HL-60 (cell line): ENCODE measurements at regions not wholly inside any gene's neighbourhood (a gene's known extent, or its start where the extent isn't known, plus 50 kb on each side); places are given as distances from the start of the nearest gene placed in this dataset.

Experiments used
- DNase-seq, 2 experiments: peaks; one replicate each; pipeline ENCODE4 v3.0.0-alpha.2; 2010 to 2020; ENCODE audit warnings: low read depth in 1 of 2, low spot score in 1 of 2
- H3K27ac ChIP-seq: fragments of 250-450 bp; sonication (Bioruptor Pico); replicated peaks from 2 replicates; pipeline ENCODE4 v1.5.1; 2020; ENCODE audit warnings: mild to moderate bottlenecking, moderate library complexity
- H3K27me3 ChIP-seq: fragments of 250-450 bp; sonication (Bioruptor Pico); 2 replicates; pipeline ENCODE4 v1.5.1; 2021; ENCODE audit warnings: mild to moderate bottlenecking, moderate library complexity; ENCODE audit not compliant: insufficient read depth, poor library complexity, severe bottlenecking
- H3K4me3 ChIP-seq: replicated peaks from 2 replicates; pipeline ENCODE4 v1.5.1; 2011; ENCODE audit warnings: mild to moderate bottlenecking, control low read depth, low read length; ENCODE audit not compliant: insufficient read depth
- GABPA ChIP-seq: IDR thresholded peaks from 2 replicates; pipeline ENCODE4 v1.6.1; 2012; ENCODE audit warnings: low read depth
- POLR2AphosphoS5 ChIP-seq: IDR thresholded peaks from 2 replicates; pipeline ENCODE4 v1.6.1; 2012; ENCODE audit warnings: low read depth
- SPI1 ChIP-seq: IDR thresholded peaks from 2 replicates; pipeline ENCODE4 v1.6.1; 2012; ENCODE audit warnings: low read depth, mild to moderate bottlenecking, borderline replicate concordance
- TF ChIP-seq, protein P1 (sequence below): IDR thresholded peaks from one replicate; pipeline ENCODE4 v1.5.1; 2011; ENCODE audit warnings: low read length, control low read depth, inconsistent platforms; ENCODE audit not compliant: insufficient read depth
- TF ChIP-seq, protein P2 (sequence below): IDR thresholded peaks from 2 replicates; pipeline ENCODE4 v1.6.1; 2012; ENCODE audit warnings: low read depth; ENCODE audit not compliant: insufficient replicate concordance

DNA sequence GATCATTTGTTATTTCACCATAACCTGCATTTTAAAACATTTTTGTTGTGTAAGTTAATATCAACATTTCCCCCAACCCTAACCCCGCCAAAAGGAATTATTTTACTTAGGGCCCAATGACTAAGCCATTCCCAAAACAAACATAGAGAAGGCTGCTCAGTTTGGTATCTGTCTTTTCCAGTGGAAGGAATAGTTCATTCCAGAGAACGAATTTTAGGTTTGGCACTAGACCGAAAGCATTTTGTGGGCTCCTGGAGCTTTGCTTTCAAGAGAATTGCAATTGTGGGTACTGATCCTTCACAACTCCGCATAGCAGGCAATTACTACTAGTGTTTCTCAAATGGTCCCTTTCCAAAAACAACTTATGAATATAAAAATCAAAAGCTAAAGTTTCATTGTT lies 226.7 kb upstream of the MAD2L1 start:
- no peak overlapping the region for H3K4me3 ChIP-seq
- DNase-seq = no peak
- H3K27ac ChIP-seq = no peak overlapping the region
- TF ChIP-seq SPI1 (no peak), GABPA (no peak), POLR2AphosphoS5 (no peak)
- TF ChIP-seq, protein P1, sequence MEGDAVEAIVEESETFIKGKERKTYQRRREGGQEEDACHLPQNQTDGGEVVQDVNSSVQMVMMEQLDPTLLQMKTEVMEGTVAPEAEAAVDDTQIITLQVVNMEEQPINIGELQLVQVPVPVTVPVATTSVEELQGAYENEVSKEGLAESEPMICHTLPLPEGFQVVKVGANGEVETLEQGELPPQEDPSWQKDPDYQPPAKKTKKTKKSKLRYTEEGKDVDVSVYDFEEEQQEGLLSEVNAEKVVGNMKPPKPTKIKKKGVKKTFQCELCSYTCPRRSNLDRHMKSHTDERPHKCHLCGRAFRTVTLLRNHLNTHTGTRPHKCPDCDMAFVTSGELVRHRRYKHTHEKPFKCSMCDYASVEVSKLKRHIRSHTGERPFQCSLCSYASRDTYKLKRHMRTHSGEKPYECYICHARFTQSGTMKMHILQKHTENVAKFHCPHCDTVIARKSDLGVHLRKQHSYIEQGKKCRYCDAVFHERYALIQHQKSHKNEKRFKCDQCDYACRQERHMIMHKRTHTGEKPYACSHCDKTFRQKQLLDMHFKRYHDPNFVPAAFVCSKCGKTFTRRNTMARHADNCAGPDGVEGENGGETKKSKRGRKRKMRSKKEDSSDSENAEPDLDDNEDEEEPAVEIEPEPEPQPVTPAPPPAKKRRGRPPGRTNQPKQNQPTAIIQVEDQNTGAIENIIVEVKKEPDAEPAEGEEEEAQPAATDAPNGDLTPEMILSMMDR = no peak
- TF ChIP-seq, protein P2, sequence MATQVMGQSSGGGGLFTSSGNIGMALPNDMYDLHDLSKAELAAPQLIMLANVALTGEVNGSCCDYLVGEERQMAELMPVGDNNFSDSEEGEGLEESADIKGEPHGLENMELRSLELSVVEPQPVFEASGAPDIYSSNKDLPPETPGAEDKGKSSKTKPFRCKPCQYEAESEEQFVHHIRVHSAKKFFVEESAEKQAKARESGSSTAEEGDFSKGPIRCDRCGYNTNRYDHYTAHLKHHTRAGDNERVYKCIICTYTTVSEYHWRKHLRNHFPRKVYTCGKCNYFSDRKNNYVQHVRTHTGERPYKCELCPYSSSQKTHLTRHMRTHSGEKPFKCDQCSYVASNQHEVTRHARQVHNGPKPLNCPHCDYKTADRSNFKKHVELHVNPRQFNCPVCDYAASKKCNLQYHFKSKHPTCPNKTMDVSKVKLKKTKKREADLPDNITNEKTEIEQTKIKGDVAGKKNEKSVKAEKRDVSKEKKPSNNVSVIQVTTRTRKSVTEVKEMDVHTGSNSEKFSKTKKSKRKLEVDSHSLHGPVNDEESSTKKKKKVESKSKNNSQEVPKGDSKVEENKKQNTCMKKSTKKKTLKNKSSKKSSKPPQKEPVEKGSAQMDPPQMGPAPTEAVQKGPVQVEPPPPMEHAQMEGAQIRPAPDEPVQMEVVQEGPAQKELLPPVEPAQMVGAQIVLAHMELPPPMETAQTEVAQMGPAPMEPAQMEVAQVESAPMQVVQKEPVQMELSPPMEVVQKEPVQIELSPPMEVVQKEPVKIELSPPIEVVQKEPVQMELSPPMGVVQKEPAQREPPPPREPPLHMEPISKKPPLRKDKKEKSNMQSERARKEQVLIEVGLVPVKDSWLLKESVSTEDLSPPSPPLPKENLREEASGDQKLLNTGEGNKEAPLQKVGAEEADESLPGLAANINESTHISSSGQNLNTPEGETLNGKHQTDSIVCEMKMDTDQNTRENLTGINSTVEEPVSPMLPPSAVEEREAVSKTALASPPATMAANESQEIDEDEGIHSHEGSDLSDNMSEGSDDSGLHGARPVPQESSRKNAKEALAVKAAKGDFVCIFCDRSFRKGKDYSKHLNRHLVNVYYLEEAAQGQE = no peak
- no peaks in the 10 kb centered on the region for H3K27me3 ChIP-seq

DNA sequence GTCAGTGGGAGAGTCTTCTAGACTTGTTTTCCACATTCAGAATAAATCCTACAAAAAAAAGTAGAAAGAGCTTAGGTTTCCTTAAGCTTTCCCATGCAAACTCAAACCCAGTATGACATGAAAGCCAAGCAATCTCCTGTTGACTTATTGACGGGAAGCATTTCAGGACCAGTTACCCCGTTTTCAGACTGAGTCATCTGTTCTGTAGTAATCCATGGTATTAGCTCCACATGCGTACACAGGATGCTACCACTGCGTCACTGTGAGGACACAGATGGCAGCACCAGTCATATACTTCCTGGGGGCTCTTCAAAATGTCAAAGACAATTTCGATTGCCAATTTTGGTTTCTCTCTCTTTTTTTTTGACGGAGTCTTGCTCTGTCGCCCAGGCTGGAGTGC lies 224.9 kb upstream of the MAD2L1 start:
- H3K4me3 ChIP-seq = no peak overlapping the region
- no peak overlapping the region for H3K27ac ChIP-seq
- no peaks in the 10 kb centered on the region for H3K27me3 ChIP-seq
- DNase-seq = no peak
- TF ChIP-seq SPI1 = no peak
- TF ChIP-seq, protein P1 = no peak

DNA sequence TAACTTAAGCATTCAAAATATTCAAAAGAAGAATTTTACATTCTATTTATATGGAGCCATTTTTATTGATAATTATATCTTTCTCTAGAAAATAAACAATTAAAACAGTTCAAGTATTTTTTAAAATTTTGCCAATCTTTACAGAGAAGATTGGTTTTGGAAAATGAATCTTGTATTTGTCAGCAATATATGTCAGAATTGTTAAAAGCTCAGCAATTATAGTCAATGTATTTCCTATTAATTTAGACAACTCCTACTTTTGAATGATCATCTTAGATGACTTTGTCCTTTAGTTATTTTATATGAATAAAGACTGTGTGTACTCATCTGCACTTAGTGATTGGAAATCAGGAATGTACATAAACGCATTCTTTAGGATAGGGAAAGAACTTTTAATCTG lies 223.9 kb upstream of the MAD2L1 start:
- Histone ChIP-seq H3K4me3 (no peak overlapping the region), H3K27me3 (no peaks in the 10 kb centered on the region), H3K27ac (no peak overlapping the region)
- DNase-seq = no peak
- TF ChIP-seq SPI1 (no peak), POLR2AphosphoS5 (no peak), GABPA (no peak)

DNA sequence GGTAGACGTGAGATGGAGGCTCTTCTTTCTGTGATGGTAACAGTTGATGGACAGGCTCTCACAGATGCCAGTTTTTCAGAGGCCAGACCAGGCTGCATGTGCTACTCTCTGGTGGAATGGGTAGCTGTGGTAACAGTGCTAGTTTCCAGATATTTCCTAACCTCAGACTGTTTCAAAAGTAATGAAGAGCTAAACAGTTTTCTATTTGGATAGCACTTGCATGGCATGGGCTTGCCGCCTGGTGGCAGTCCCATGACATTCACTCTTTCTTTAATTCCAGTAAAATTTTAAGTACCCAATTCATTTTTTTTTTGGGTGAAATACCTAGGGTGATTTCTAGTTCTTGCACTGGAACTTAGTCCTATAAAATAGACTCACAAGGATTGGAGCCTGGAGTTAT lies 220.2 kb upstream of the MAD2L1 start:
- no peak for DNase-seq
- Histone ChIP-seq H3K27ac (no peak overlapping the region), H3K27me3 (no peaks in the 10 kb centered on the region), H3K4me3 (no peak overlapping the region)
- no peak for TF ChIP-seq GABPA
- TF ChIP-seq POLR2AphosphoS5 = no peak
- TF ChIP-seq SPI1 = no peak
- TF ChIP-seq, protein P1 = no peak
- TF ChIP-seq, protein P2 = no peak
